Mesothelial cell of epicardium (in vitro differentiated cells): ENCODE measurements at regions not wholly inside any gene's neighbourhood (a gene's known extent, or its start where the extent isn't known, plus 50 kb on each side); places are given as distances from the start of the nearest gene placed in this dataset.

Source experiments
- DNase-seq, 2 experiments: peaks; one replicate each; pipeline ENCODE4 v3.0.0; 2021; ENCODE audit warnings: low spot score in 2 of 2; ENCODE audit not compliant: unreplicated experiment in 2 of 2
- H3K27ac Mint-ChIP-seq: 2 replicates; pipeline ENCODE4 v1.8.0; 2021; ENCODE audit warnings: mixed read lengths
- H3K27me3 Mint-ChIP-seq: 2 replicates; pipeline ENCODE4 v1.8.0; 2021; ENCODE audit warnings: low read depth, mixed read lengths
- H3K36me3 Mint-ChIP-seq: 2 replicates; pipeline ENCODE4 v1.8.0; 2021; ENCODE audit warnings: mixed read lengths
- H3K4me1 Mint-ChIP-seq: 2 replicates; pipeline ENCODE4 v1.8.0; 2021; ENCODE audit warnings: mixed read lengths
- H3K4me3 Mint-ChIP-seq: 2 replicates; pipeline ENCODE4 v1.8.0; 2021; ENCODE audit warnings: mild to moderate bottlenecking, moderate library complexity, mixed read lengths
- H3K9me3 Mint-ChIP-seq: 2 replicates; pipeline ENCODE4 v1.8.0; 2021; ENCODE audit warnings: mixed read lengths
- TF ChIP-seq, protein P1 (sequence below): fragments of 200-600 bp; sonication (generic); IDR thresholded peaks from one replicate; pipeline ENCODE4 v1.5.0; 2021; ENCODE audit warnings: antibody characterized with exemption; ENCODE audit not compliant: unreplicated experiment

DNA sequence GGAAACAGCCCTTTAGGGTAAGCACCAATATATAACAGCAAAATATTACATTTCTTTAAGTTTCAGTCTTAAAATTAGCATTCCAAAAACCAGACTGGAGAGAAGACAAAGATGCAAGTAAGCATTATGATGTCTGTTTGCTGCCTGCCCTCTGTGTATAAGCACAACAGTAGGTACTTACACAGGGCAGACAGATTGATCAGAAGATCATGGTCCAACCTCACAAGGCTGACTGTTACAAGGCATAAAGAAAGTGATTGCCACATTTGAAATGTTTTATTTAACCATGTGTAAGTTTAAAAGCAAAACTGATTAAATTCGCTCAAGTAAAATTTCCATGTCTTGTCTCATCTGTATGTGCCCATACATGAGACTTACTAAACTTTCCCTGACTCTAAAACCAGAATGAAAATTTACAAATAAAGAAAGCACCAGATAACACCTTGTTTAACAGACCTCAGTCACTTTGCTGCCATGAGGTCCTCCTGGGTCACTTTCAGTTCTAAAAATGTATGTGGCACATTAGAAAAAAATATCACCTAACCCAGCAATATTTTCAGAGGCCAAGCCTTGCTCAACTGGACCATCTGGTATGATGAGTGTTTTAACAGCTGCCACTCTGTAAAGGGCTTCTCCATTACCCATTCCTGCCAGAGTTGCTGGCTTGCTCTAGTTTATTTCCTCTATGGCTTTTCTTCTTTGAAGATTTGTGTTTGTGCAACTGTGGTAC, 297.0 kb downstream of the RBM26 start:
- no peak overlapping the region for H3K27ac Mint-ChIP-seq
- no peaks in the 10 kb centered on the region for H3K4me1 Mint-ChIP-seq
- peaks cover 7% of the 10 kb centered on the region for H3K27me3 Mint-ChIP-seq
- no peaks in the 10 kb centered on the region for H3K36me3 Mint-ChIP-seq
- TF ChIP-seq, protein P1, sequence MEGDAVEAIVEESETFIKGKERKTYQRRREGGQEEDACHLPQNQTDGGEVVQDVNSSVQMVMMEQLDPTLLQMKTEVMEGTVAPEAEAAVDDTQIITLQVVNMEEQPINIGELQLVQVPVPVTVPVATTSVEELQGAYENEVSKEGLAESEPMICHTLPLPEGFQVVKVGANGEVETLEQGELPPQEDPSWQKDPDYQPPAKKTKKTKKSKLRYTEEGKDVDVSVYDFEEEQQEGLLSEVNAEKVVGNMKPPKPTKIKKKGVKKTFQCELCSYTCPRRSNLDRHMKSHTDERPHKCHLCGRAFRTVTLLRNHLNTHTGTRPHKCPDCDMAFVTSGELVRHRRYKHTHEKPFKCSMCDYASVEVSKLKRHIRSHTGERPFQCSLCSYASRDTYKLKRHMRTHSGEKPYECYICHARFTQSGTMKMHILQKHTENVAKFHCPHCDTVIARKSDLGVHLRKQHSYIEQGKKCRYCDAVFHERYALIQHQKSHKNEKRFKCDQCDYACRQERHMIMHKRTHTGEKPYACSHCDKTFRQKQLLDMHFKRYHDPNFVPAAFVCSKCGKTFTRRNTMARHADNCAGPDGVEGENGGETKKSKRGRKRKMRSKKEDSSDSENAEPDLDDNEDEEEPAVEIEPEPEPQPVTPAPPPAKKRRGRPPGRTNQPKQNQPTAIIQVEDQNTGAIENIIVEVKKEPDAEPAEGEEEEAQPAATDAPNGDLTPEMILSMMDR = no peak
- H3K4me3 Mint-ChIP-seq = no peak overlapping the region
- peaks cover 10% of the 10 kb centered on the region for H3K9me3 Mint-ChIP-seq
- no peak for DNase-seq

GRCh38 chr13:79098596-79098995, 307.5 kb downstream of the RBM26 start:
- peaks cover 6% of the 10 kb centered on the region for H3K4me1 Mint-ChIP-seq
- H3K9me3 Mint-ChIP-seq = peaks cover 3% of the 10 kb centered on the region
- no peaks in the 10 kb centered on the region for H3K36me3 Mint-ChIP-seq
- DNase-seq = no peak
- H3K27me3 Mint-ChIP-seq = peaks cover 12% of the 10 kb centered on the region
- H3K27ac Mint-ChIP-seq = no peak overlapping the region
- TF ChIP-seq, protein P1 = no peak
- no peak overlapping the region for H3K4me3 Mint-ChIP-seq

DNA sequence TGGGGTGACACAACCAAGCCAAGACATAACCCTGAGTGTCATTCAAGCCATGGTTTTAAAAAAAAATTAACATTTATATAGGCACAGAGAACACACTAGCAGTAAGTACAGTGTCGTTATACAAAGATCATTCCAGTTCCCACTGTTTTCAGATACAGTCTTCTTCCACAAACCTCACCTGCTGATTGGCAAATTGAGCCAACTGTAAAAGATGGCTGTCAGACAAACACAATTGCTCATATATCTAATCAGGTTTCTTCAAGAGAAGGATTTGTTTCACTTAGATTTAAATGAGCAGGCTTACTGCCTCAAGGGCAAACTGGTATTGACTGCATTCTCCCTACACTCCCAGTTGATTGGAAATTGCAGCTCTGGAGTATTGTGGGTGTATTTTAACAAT, 308.9 kb downstream of the RBM26 start:
- H3K27me3 Mint-ChIP-seq = peaks cover 14% of the 10 kb centered on the region
- peaks cover 6% of the 10 kb centered on the region for H3K4me1 Mint-ChIP-seq
- no peak overlapping the region for H3K4me3 Mint-ChIP-seq
- no peak for DNase-seq
- H3K36me3 Mint-ChIP-seq = no peaks in the 10 kb centered on the region
- peaks cover 3% of the 10 kb centered on the region for H3K9me3 Mint-ChIP-seq
- no peak overlapping the region for H3K27ac Mint-ChIP-seq
- TF ChIP-seq, protein P1 = no peak

- peaks cover 17% of the 10 kb centered on the region for H3K27me3 Mint-ChIP-seq
- peaks cover 6% of the 10 kb centered on the region for H3K4me1 Mint-ChIP-seq
- DNase-seq = no peak
- TF ChIP-seq, protein P1 = no peak
- H3K9me3 Mint-ChIP-seq = no peaks in the 10 kb centered on the region
- H3K27ac Mint-ChIP-seq = no peak overlapping the region
- H3K4me3 Mint-ChIP-seq = no peak overlapping the region
- no peaks in the 10 kb centered on the region for H3K36me3 Mint-ChIP-seq
These were observed 310.0 kb downstream of the RBM26 start for GRCh38 chr13:79096099-79096498.

GRCh38 chr13:79090552-79091124, 315.4 kb downstream of the RBM26 start:
- no peak for DNase-seq
- Mint-ChIP-seq H3K27me3 (peaks cover 33% of the 10 kb centered on the region), H3K9me3 (no peaks in the 10 kb centered on the region), H3K4me1 (no peaks in the 10 kb centered on the region), H3K36me3 (no peaks in the 10 kb centered on the region), H3K4me3 (no peak overlapping the region), H3K27ac (no peak overlapping the region)
- TF ChIP-seq, protein P1 = no peak
